MM.1S (cell line): ENCODE measurements at regions not wholly inside any gene's neighbourhood (a gene's known extent, or its start where the extent isn't known, plus 50 kb on each side); places are given as distances from the start of the nearest gene placed in this dataset.

ENCODE experiments used
- DNase-seq: peaks from one replicate; pipeline ENCODE4 v3.0.0-alpha.2; 2015
- H2AFZ ChIP-seq: fragments of 300-600 bp; sonication (generic); 2 replicates; pipeline ENCODE4 v1.6.0; 2016; ENCODE audit warnings: antibody characterized with exemption, low read length
- H3F3A ChIP-seq: fragments of 300-600 bp; sonication (generic); 2 replicates; pipeline ENCODE4 v1.6.1; 2016; ENCODE audit warnings: mild to moderate bottlenecking, antibody characterized with exemption, low read length, moderate library complexity, mixed read lengths; ENCODE audit not compliant: insufficient read depth
- H3K27ac ChIP-seq: fragments of 300-600 bp; sonication (generic); 2 replicates; pipeline ENCODE4 v1.5.1; 2016; ENCODE audit warnings: mild to moderate bottlenecking, low read length
- H3K27me3 ChIP-seq: fragments of 300-600 bp; sonication (generic); replicated peaks from 2 replicates; pipeline ENCODE4 v1.6.0; 2016; ENCODE audit warnings: low read length; ENCODE audit not compliant: insufficient read depth
- H3K36me3 ChIP-seq: fragments of 300-600 bp; sonication (generic); replicated peaks from 2 replicates; pipeline ENCODE4 v1.6.1; 2016; ENCODE audit warnings: mild to moderate bottlenecking, low read length, mixed read lengths; ENCODE audit not compliant: insufficient read depth
- H3K4me1 ChIP-seq: fragments of 300-600 bp; sonication (generic); 2 replicates; pipeline ENCODE4 v1.6.1; 2016; ENCODE audit warnings: low read length, mixed read lengths
- H3K4me2 ChIP-seq: fragments of 300-600 bp; sonication (generic); 2 replicates; pipeline ENCODE4 v1.6.0; 2016; ENCODE audit warnings: low read depth, low read length
- H3K4me3 ChIP-seq: fragments of 300-600 bp; sonication (generic); 2 replicates; pipeline ENCODE4 v1.5.1; 2016; ENCODE audit warnings: low read length, mixed read lengths
- H3K79me2 ChIP-seq: fragments of 300-600 bp; sonication (generic); 2 replicates; pipeline ENCODE4 v1.6.1; 2016; ENCODE audit warnings: mixed run types, low read length, mixed read lengths
- H3K9ac ChIP-seq: fragments of 300-600 bp; sonication (generic); 2 replicates; pipeline ENCODE4 v1.6.1; 2016; ENCODE audit warnings: low read length, mixed read lengths
- H3K9me2 ChIP-seq: fragments of 300-600 bp; sonication (generic); replicated peaks from 2 replicates; pipeline ENCODE4 v1.6.1; 2016; ENCODE audit warnings: mild to moderate bottlenecking, low read length, mixed read lengths; ENCODE audit not compliant: insufficient read depth
- H3K9me3 ChIP-seq: fragments of 300-600 bp; sonication (generic); replicated peaks from 2 replicates; pipeline ENCODE4 v1.6.1; 2016; ENCODE audit warnings: mild to moderate bottlenecking, low read length, mixed read lengths; ENCODE audit not compliant: insufficient read depth
- H4K20me1 ChIP-seq: fragments of 300-600 bp; sonication (generic); 2 replicates; pipeline ENCODE4 v1.6.1; 2016; ENCODE audit warnings: mild to moderate bottlenecking, low read length, moderate library complexity, mixed read lengths; ENCODE audit not compliant: insufficient read depth
- CTCF ChIP-seq: fragments of 300-600 bp; sonication (generic); IDR thresholded peaks from 2 replicates; pipeline ENCODE4 v1.5.1; 2016; ENCODE audit warnings: antibody characterized with exemption, low read length, mixed read lengths
- EZH2 ChIP-seq: fragments of 300-600 bp; sonication (generic); optimal IDR thresholded peaks from 2 replicates; pipeline ENCODE3; 2017; ENCODE audit warnings: low read depth, mild to moderate bottlenecking, antibody characterized with exemption, low read length, mixed read lengths
- EZH2phosphoT487 ChIP-seq: fragments of 300-600 bp; sonication (generic); IDR thresholded peaks from 2 replicates; pipeline ENCODE4 v1.6.1; 2018; ENCODE audit warnings: antibody characterized with exemption, low read length

DNA sequence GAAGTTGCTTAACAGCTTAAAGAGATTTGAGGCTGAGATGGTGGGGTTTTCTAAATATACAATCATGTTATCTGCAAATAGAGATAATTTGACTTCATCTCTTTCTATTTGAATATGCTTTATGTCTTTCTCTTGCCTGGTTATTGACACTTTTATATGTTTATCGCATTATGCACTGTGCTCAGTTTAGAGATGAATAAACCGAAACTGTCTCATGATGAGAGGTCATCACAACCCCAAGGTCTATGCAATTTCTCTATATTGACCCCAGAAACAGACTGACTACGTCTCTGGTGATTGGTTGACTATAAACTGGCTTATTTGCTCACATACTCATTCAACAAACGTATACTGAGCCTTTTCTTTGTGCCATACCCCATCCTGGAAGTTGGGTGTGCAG is 117.9 kb upstream of the NRIP1 start:
- no peaks in the 10 kb centered on the region for H3K79me2 ChIP-seq
- H3K4me1 ChIP-seq: no peaks in the 10 kb centered on the region
- no peaks in the 10 kb centered on the region for H3K27me3 ChIP-seq
- no peak overlapping the region for H2AFZ ChIP-seq
- TF ChIP-seq EZH2phosphoT487 (no peak), EZH2 (no peak)
- no peaks in the 10 kb centered on the region for H3K9me3 ChIP-seq
- no peak overlapping the region for H3K4me2 ChIP-seq
- H3F3A ChIP-seq: no peaks in the 10 kb centered on the region
- no peak overlapping the region for H3K9ac ChIP-seq
- DNase-seq: no peak
- no peaks in the 10 kb centered on the region for H4K20me1 ChIP-seq
- no peak overlapping the region for H3K27ac ChIP-seq
- H3K4me3 ChIP-seq: no peak overlapping the region
- H3K9me2 ChIP-seq: no peaks in the 10 kb centered on the region
- no peaks in the 10 kb centered on the region for H3K36me3 ChIP-seq

DNA sequence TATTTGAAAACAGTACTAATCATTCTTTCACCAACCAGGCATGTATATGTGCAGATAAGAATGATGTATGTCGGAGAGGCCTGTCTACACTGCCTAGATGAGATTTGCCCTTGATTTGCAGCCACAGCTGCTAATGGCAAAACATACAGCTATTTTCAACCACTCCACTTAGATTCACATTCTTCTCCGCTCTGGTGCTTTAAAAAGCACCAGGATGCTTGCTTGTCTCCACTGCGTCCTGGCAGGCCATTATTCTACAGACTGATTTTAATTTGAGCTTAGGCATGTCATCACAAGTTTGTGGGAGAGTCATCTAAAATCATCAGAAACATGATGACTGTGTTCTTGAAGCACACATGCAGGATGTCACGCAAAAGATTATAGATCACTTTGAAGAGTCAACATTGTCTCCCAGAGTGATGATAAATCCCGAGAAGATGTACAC is 119.0 kb upstream of the NRIP1 start:
- no peak overlapping the region for H3K4me2 ChIP-seq
- H4K20me1 ChIP-seq: no peaks in the 10 kb centered on the region
- H2AFZ ChIP-seq: no peak overlapping the region
- H3K9me2 ChIP-seq: no peaks in the 10 kb centered on the region
- no peak for TF ChIP-seq EZH2phosphoT487
- no peak for TF ChIP-seq CTCF
- TF ChIP-seq EZH2: no peak
- no peaks in the 10 kb centered on the region for H3K79me2 ChIP-seq
- H3K27ac ChIP-seq: no peak overlapping the region
- no peak overlapping the region for H3K4me3 ChIP-seq
- H3K4me1 ChIP-seq: no peaks in the 10 kb centered on the region
- no peaks in the 10 kb centered on the region for H3K27me3 ChIP-seq
- no peaks in the 10 kb centered on the region for H3F3A ChIP-seq
- H3K36me3 ChIP-seq: no peaks in the 10 kb centered on the region
- no peaks in the 10 kb centered on the region for H3K9me3 ChIP-seq
- H3K9ac ChIP-seq: no peak overlapping the region
- DNase-seq: no peak

DNA sequence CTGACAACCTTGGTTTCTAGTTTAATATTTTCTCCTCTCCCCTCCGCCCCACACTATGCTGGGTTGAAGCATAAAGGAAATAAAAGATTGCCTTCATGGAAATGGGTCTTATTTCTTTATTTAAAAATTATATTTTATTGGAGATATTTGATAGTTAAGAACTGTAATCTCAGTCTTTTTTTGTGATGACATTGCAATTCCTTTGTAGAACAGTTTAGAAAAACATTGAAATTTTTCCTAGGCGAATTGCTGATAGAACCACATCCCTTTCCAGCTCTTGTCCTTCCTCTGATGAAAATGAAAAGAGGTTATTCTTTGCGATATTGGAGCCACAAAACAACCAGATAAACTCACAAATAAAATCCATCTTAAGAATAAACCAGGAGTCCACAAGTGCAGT is 125.6 kb upstream of the NRIP1 start:
- no peak overlapping the region for H3K4me2 ChIP-seq

More for the DNA sequence above, 125.6 kb upstream of the NRIP1 start:
- no peak overlapping the region for H3K4me3 ChIP-seq
- no peaks in the 10 kb centered on the region for H3K36me3 ChIP-seq
- no peaks in the 10 kb centered on the region for H3K9me2 ChIP-seq
- H3K4me1 ChIP-seq: no peaks in the 10 kb centered on the region
- H3K9ac ChIP-seq: no peak overlapping the region
- H3K27me3 ChIP-seq: no peaks in the 10 kb centered on the region
- H3K79me2 ChIP-seq: no peaks in the 10 kb centered on the region
- H3K27ac ChIP-seq: no peak overlapping the region
- no peaks in the 10 kb centered on the region for H3F3A ChIP-seq
- no peaks in the 10 kb centered on the region for H3K9me3 ChIP-seq
- TF ChIP-seq EZH2 (no peak), CTCF (no peak), EZH2phosphoT487 (no peak)
- no peak for DNase-seq
- H4K20me1 ChIP-seq: no peaks in the 10 kb centered on the region
- H2AFZ ChIP-seq: no peak overlapping the region
